CD4-positive, alpha-beta memory T cell (primary cell): ENCODE measurements at regions not wholly inside any gene's neighbourhood (a gene's known extent, or its start where the extent isn't known, plus 50 kb on each side); places are given as distances from the start of the nearest gene placed in this dataset.

Source experiments
- CTCF ChIA-PET: fragments of 350-600 bp; sonication (Branson Sonifier 250); formaldehyde crosslinking; loops from one replicate; lab custom pipeline; 2021; ENCODE audit warnings: inconsistent platforms; ENCODE audit not compliant: partially characterized antibody; lab: Charles Lee
- POLR2A ChIA-PET: fragments of 350-600 bp; sonication (Branson Sonifier 250); formaldehyde crosslinking; loops from one replicate; lab custom pipeline; 2021; ENCODE audit not compliant: partially characterized antibody; lab: Charles Lee
- DNase-seq, 5 donors: peaks; one replicate each; pipeline versions ENCODE4 v3.0.0 to v3.0.0-alpha.2; 2020 to 2022; ENCODE audit warnings: mixed read lengths in 1 of 5
- H3K27ac ChIP-seq: one replicate; pipeline ENCODE4 v1.7.0; 2013; ENCODE audit warnings: low read depth, low read length
- H3K27me3 ChIP-seq: 2 replicates; pipeline ENCODE4 v1.7.0; 2013; ENCODE audit warnings: mild to moderate bottlenecking, low read length, moderate library complexity; ENCODE audit not compliant: insufficient read depth
- H3K36me3 ChIP-seq: 2 replicates; pipeline ENCODE4 v1.7.0; 2013; ENCODE audit warnings: mild to moderate bottlenecking, low read length, moderate library complexity; ENCODE audit not compliant: insufficient read depth
- H3K4me1 ChIP-seq: 2 replicates; pipeline ENCODE4 v1.7.0; 2013; ENCODE audit warnings: mild to moderate bottlenecking, low read length, moderate library complexity; ENCODE audit not compliant: insufficient read depth
- H3K4me3 ChIP-seq, 2 donors: one replicate each; pipeline ENCODE4 v1.7.0; 2013; ENCODE audit warnings: low read length in 2 of 2, mild to moderate bottlenecking in 1 of 2
- H3K9me3 ChIP-seq, 2 donors: one replicate each; pipeline ENCODE4 v1.7.0; 2013; ENCODE audit warnings: low read length in 2 of 2, control low read depth in 1 of 2; ENCODE audit not compliant: control insufficient read depth in 1 of 2
- H3K27ac Mint-ChIP-seq, 7 donors: one replicate each; pipeline ENCODE4 v1.8.0; 2020 to 2021; ENCODE audit warnings: mixed read lengths in 7 of 7, mild to moderate bottlenecking in 6 of 7, inconsistent platforms in 3 of 7, moderate library complexity in 3 of 7
- H3K27me3 Mint-ChIP-seq, 2 donors: one replicate each; pipeline ENCODE4 v1.8.0; 2020 to 2021; ENCODE audit warnings: mixed read lengths in 2 of 2
- H3K36me3 Mint-ChIP-seq, 2 donors: one replicate each; pipeline ENCODE4 v1.8.0; 2020 to 2021; ENCODE audit warnings: mixed read lengths in 2 of 2, inconsistent platforms in 1 of 2, mild to moderate bottlenecking in 1 of 2
- H3K4me1 Mint-ChIP-seq, 4 donors: one replicate each; pipeline ENCODE4 v1.8.0; 2020 to 2021; ENCODE audit warnings: mixed read lengths in 4 of 4, mild to moderate bottlenecking in 1 of 4
- H3K4me3 Mint-ChIP-seq, 8 donors: one replicate each; pipeline ENCODE4 v1.8.0; 2020 to 2021; ENCODE audit warnings: mixed read lengths in 8 of 8, mild to moderate bottlenecking in 7 of 8, moderate library complexity in 6 of 8, inconsistent platforms in 3 of 8
- H3K9me3 Mint-ChIP-seq, 8 donors: one replicate each; pipeline ENCODE4 v1.8.0; 2020 to 2021; ENCODE audit warnings: mixed read lengths in 8 of 8, mild to moderate bottlenecking in 5 of 8, inconsistent platforms in 3 of 8, moderate library complexity in 1 of 8
- intact Hi-C: fragments of 100-400 bp; cut with micrococcal nuclease; formaldehyde crosslinking; loops from one replicate; pipeline ENCODE4 v1.15.1; 2023

DNA sequence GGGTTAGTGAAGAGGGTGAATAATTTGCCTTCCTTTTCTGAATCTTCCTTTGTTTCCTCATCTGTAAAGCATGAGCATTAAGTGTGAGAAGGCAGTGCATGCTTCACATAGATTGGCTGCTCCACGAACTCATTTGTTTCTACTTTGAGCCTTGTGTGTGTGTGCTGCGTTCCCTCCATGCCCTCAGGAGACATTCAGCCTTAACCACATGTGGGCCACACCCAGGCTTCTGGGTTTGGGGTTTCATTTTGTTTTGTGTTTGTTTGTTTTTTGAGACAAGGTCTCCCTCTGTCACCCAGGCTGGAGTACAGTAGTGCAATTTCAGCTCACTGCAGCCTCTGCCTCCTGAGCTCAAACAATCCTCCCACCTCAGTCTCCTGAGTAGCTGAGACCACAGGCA lies 843.3 kb downstream of the GALR1 start:
- DNase-seq: no peak
- Histone ChIP-seq H3K27me3 (no peaks in the 10 kb centered on the region), H3K9me3 (no peaks in the 10 kb centered on the region), H3K27ac (no peak overlapping the region), H3K4me3 (no peak overlapping the region), H3K4me1 (no peaks in the 10 kb centered on the region), H3K36me3 (no peaks in the 10 kb centered on the region)
- intact Hi-C loops: no loop called here
- no peak overlapping the region for H3K4me3 Mint-ChIP-seq
- no peak overlapping the region for H3K27ac Mint-ChIP-seq
- no peaks in the 10 kb centered on the region for H3K4me1 Mint-ChIP-seq
- ChIA-PET CTCF (no interaction called here), POLR2A (no interaction called here)
- peaks cover 0 to 2% of the 10 kb centered on the region in 2 donors for H3K27me3 Mint-ChIP-seq
- H3K9me3 Mint-ChIP-seq: peaks cover 0 to 6% (median 0%) of the 10 kb centered on the region in 8 donors
- H3K36me3 Mint-ChIP-seq: no peaks in the 10 kb centered on the region

DNA sequence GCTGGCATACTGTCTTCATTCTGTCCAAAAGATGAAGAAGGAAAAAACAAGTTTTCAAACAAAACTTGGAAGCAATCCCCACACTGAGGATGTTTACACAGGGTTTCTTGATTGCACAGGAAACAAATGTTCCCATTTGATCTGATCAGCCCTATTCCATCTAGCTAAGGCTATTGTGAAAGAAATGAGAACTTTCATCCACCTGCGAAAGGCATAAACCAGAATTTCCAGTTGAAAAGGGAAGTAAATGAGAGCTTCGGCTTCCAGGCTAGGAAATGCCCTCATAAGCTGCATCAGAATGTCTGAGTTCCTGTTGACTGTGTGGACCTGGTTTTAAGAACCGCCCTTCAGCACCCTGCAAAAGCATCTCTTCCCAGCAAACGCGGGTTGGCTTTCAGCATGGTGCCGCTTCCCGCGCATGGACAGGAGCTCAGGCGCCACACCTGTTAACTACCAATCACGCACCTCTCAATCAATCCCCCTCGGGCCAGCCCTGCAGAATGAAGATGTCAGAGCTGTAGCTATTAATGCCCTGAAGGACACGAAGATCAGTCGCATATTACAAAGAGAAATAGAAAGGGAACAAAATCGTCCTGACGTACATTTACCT lies 850.4 kb downstream of the GALR1 start:
- Histone ChIP-seq H3K9me3 (no peaks in the 10 kb centered on the region), H3K36me3 (no peaks in the 10 kb centered on the region), H3K4me3 (no peak overlapping the region), H3K27me3 (no peaks in the 10 kb centered on the region), H3K27ac (no peak overlapping the region), H3K4me1 (no peaks in the 10 kb centered on the region)
- Mint-ChIP-seq H3K27ac (no peak overlapping the region), H3K9me3 (peaks cover 0 to 18% (median 2%) of the 10 kb centered on the region in 8 donors), H3K36me3 (no peaks in the 10 kb centered on the region), H3K4me1 (no peaks in the 10 kb centered on the region), H3K4me3 (no peak overlapping the region), H3K27me3 (peaks cover 0 to 2% of the 10 kb centered on the region in 2 donors)
- POLR2A ChIA-PET: no interaction called here
- CTCF ChIA-PET: no interaction called here
- no peak for DNase-seq
- intact Hi-C loops: no loop called here

DNA sequence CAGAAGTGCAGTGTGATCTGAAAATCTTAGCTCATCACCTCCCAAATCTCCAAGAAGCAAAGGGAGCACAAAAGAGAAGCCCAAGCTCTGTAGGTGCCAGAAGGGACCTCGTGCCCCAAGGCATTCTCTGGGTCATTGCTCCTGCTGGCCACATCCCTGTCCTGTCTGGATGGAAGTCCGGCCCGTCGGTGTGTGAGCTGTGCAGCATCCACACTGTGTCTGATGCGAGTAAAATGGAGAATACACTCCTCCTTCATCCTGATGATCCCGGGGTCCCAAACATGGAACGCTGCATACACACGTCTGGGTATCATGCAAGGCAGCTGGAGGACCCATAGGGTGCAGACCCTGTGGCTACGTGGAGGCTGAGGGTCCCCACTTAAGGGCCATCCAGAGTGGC lies 851.4 kb downstream of the GALR1 start:
- H3K27ac ChIP-seq: no peak overlapping the region
- Mint-ChIP-seq H3K36me3 (no peaks in the 10 kb centered on the region), H3K27me3 (peaks cover 0 to 2% of the 10 kb centered on the region in 2 donors), H3K4me1 (no peaks in the 10 kb centered on the region), H3K4me3 (no peak overlapping the region), H3K27ac (no peak overlapping the region), H3K9me3 (peaks cover 0 to 18% (median under 1%) of the 10 kb centered on the region in 8 donors)
- H3K4me1 ChIP-seq: no peaks in the 10 kb centered on the region
- CTCF ChIA-PET: no interaction called here
- no peak overlapping the region for H3K4me3 ChIP-seq
- no peaks in the 10 kb centered on the region for H3K9me3 ChIP-seq
- POLR2A ChIA-PET: no interaction called here
- no peak for DNase-seq
- H3K36me3 ChIP-seq: no peaks in the 10 kb centered on the region
- intact Hi-C loops: no loop called here
- no peaks in the 10 kb centered on the region for H3K27me3 ChIP-seq

DNA sequence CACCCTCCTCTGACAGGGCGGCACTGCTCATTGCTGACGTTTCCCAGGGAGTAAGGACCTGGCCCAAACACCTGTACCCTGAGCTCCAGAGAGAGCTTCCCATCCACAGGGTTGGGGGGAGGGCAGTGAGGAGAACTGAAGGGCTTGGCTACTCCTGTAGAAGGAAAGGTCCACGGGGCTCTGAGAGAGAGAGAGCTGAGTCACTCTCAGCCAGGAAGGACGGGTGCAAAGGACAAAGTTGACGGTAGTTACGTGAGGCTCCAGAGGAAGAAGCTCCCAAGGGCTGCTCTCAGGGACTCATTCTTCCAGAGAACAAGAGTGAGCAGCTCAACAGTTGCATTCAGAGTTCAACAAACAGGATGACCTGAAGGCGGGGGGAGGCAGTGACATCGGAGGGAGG lies 852.5 kb downstream of the GALR1 start:
- intact Hi-C loops: no loop called here
- POLR2A ChIA-PET: no interaction called here
- no peak for DNase-seq
- Histone ChIP-seq H3K4me3 (no peak overlapping the region), H3K27me3 (no peaks in the 10 kb centered on the region), H3K9me3 (no peaks in the 10 kb centered on the region), H3K27ac (no peak overlapping the region), H3K36me3 (no peaks in the 10 kb centered on the region), H3K4me1 (no peaks in the 10 kb centered on the region)
- Mint-ChIP-seq H3K4me1 (no peaks in the 10 kb centered on the region), H3K4me3 (no peak overlapping the region), H3K9me3 (peaks cover 0 to 18% (median 0%) of the 10 kb centered on the region in 8 donors), H3K27ac (no peak overlapping the region), H3K27me3 (no peaks in the 10 kb centered on the region), H3K36me3 (no peaks in the 10 kb centered on the region)
- CTCF ChIA-PET: no interaction called here

DNA sequence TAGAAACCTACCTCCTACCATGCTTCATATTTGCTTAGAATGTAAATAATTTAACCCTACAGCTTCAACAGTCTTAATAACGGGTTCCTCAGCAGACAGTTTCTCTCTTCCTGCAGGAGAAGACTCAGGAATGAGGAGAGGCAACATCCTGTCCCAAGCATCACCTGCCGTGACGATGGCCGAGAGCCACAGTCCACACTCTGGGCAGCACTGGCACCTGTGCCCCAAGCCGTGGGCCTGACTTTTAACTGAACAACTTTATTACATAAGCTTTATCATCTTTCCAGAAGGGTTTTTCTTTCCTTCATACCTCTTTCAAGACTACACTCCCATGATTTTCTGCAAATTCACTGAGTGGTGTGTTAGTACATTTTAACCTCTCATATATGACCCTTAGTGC lies 856.0 kb downstream of the GALR1 start:
- no peaks in the 10 kb centered on the region for H3K36me3 ChIP-seq
- no peaks in the 10 kb centered on the region for H3K27me3 ChIP-seq
- ChIA-PET POLR2A (no interaction called here), CTCF (no interaction called here)
- no peak overlapping the region for H3K27ac ChIP-seq
- Mint-ChIP-seq H3K36me3 (no peaks in the 10 kb centered on the region), H3K4me3 (no peak overlapping the region), H3K9me3 (peaks cover 0 to 11% (median 0%) of the 10 kb centered on the region in 8 donors), H3K4me1 (no peaks in the 10 kb centered on the region), H3K27ac (no peak overlapping the region), H3K27me3 (no peaks in the 10 kb centered on the region)
- no peak for DNase-seq
- no peaks in the 10 kb centered on the region for H3K4me1 ChIP-seq
- no peak overlapping the region for H3K4me3 ChIP-seq
- intact Hi-C loops: no loop called here
- H3K9me3 ChIP-seq: no peaks in the 10 kb centered on the region

DNA sequence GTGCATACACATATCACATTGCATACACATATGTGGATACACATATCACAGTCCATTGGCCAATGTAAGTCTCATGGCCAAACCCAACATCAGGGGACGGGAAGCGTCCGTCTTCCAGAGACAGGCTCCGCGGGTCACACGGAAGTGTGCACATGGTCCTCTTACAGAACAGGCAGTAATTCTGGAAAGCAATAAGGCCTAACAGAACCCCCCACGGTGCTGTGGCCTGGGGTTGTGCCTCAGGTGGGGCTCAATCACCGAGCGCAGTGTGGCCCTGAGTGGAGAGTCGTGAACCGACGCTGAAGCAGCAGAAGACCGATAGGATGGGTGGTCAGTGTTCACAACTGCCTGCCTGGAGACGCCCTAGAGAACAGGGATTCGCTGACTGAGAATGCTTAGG lies 857.3 kb downstream of the GALR1 start:
- no peaks in the 10 kb centered on the region for H3K4me1 ChIP-seq
- ChIA-PET CTCF (no interaction called here), POLR2A (no interaction called here)
- H3K4me3 Mint-ChIP-seq: no peak overlapping the region
- H3K4me1 Mint-ChIP-seq: no peaks in the 10 kb centered on the region
- H3K9me3 ChIP-seq: no peaks in the 10 kb centered on the region
- no peak overlapping the region for H3K27ac Mint-ChIP-seq
- no peak for DNase-seq
- H3K4me3 ChIP-seq: no peak overlapping the region
- H3K36me3 Mint-ChIP-seq: no peaks in the 10 kb centered on the region
- peaks cover 0 to 10% (median 2%) of the 10 kb centered on the region in 8 donors for H3K9me3 Mint-ChIP-seq
- H3K27me3 ChIP-seq: no peaks in the 10 kb centered on the region
- no peak overlapping the region for H3K27ac ChIP-seq
- no peaks in the 10 kb centered on the region for H3K27me3 Mint-ChIP-seq
- intact Hi-C loops: no loop called here
- no peaks in the 10 kb centered on the region for H3K36me3 ChIP-seq

DNA sequence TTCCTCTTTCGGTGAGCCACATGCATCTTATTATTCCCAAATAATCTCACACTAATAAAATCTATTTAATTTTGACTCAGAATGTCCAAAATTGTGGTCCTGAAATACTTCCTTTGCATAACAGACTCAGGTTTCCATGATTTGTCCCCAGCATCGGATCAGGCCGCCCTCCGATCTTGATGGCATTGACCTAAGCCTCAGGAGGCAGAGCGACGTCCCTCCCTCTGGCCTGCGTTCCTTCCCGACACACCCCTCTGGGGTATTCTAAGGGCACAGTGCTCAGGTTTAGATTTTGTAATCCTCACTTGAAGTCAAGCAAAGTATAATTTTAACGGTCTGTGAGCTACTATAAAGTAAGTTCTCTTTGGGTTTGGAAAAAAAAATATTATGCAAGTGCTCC lies 857.7 kb downstream of the GALR1 start:
- ChIA-PET CTCF (no interaction called here), POLR2A (no interaction called here)
- intact Hi-C loops: no loop called here
- no peak overlapping the region for H3K27ac ChIP-seq
- no peaks in the 10 kb centered on the region for H3K4me1 ChIP-seq
- no peaks in the 10 kb centered on the region for H3K27me3 Mint-ChIP-seq
- H3K27me3 ChIP-seq: no peaks in the 10 kb centered on the region
- DNase-seq: no peak
- no peaks in the 10 kb centered on the region for H3K36me3 Mint-ChIP-seq
- H3K4me1 Mint-ChIP-seq: no peaks in the 10 kb centered on the region
- no peaks in the 10 kb centered on the region for H3K9me3 ChIP-seq
- peaks cover 0 to 8% (median 2%) of the 10 kb centered on the region in 8 donors for H3K9me3 Mint-ChIP-seq
- no peak overlapping the region for H3K27ac Mint-ChIP-seq
- no peak overlapping the region for H3K4me3 Mint-ChIP-seq
- H3K4me3 ChIP-seq: no peak overlapping the region
- no peaks in the 10 kb centered on the region for H3K36me3 ChIP-seq

DNA sequence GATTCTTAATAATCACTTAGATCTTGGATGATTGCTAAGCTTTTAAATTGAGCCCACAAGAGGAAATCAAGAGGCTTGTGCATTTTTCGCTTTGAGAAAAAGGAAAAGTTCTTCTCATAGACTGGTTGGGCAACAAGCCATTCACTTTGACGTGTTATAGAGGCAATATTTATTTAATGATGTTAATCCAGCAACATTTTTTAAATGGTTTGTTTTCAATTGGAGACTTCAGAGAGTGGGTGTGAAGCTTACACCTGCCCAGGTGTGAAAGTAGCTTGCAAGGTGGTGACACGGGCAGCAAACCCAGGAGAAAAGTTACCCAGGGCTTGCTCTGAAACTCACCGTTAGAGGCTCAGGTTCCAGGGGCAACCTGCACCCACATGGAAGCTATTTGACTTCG lies 858.9 kb downstream of the GALR1 start:
- intact Hi-C loops: no loop called here
- Mint-ChIP-seq H3K36me3 (no peaks in the 10 kb centered on the region), H3K27ac (no peak overlapping the region), H3K4me1 (no peaks in the 10 kb centered on the region), H3K4me3 (no peak overlapping the region), H3K27me3 (no peaks in the 10 kb centered on the region), H3K9me3 (peaks cover 0 to 7% (median 1%) of the 10 kb centered on the region in 8 donors)
- Histone ChIP-seq H3K9me3 (no peaks in the 10 kb centered on the region), H3K36me3 (no peaks in the 10 kb centered on the region), H3K4me1 (no peaks in the 10 kb centered on the region), H3K27ac (no peak overlapping the region), H3K27me3 (no peaks in the 10 kb centered on the region), H3K4me3 (no peak overlapping the region)
- ChIA-PET CTCF (no interaction called here), POLR2A (no interaction called here)
- no peak for DNase-seq
